GM12878 (cell line): ENCODE measurements at regions not wholly inside any gene's neighbourhood (a gene's known extent, or its start where the extent isn't known, plus 50 kb on each side); places are given as distances from the start of the nearest gene placed in this dataset.

Experiments
- CTCF ChIP-seq, 3 experiments: IDR thresholded peaks in 2 of 3; conservative IDR thresholded peaks in 1 of 3; 2 replicates each; pipeline ENCODE4 v1.5.1; 2011; ENCODE audit warnings: low read depth in 3 of 3, low read length in 3 of 3, mild to moderate bottlenecking in 3 of 3, control low read depth in 2 of 3, moderate library complexity in 2 of 3, inconsistent platforms in 1 of 3, mixed read lengths in 1 of 3; ENCODE audit not compliant: control insufficient read depth in 2 of 3, insufficient read depth in 1 of 3; ENCODE audit errors: extremely low read depth in 1 of 3
- EP300 ChIP-seq, 2 experiments: fragments of 150-350 bp in 1 of 2; IDR thresholded peaks; 2 replicates each; pipeline ENCODE4 v1.6.1; 2011 to 2012; ENCODE audit warnings: low read depth in 2 of 2, low read length in 2 of 2, borderline replicate concordance in 1 of 2, improper control_type of control experiment in 1 of 2, inconsistent platforms in 1 of 2; ENCODE audit not compliant: control insufficient read depth in 1 of 2
- HDGF ChIP-seq: fragments of 450-650 bp; IDR thresholded peaks from 2 replicates; pipeline ENCODE4 v1.6.1; 2016; ENCODE audit warnings: antibody characterized with exemption
- SIX5 ChIP-seq: IDR thresholded peaks from 2 replicates; pipeline ENCODE4 v1.6.1; 2011; ENCODE audit warnings: mild to moderate bottlenecking, low read depth, low read length, moderate library complexity; ENCODE audit not compliant: severe bottlenecking
- ZBTB33 ChIP-seq: fragments of 450-650 bp; IDR thresholded peaks from 2 replicates; pipeline ENCODE4 v1.6.1; 2017; ENCODE audit warnings: mild to moderate bottlenecking

- TF ChIP-seq SIX5 (no peak), CTCF (IDR thresholded peaks at IDR 0.05 in 2 of 3, conservative IDR thresholded peaks at IDR 0.05 in 1 of 3; ENCODE audit: control insufficient read depth in 2 of 3, extremely low read depth in 1 of 3, insufficient read depth in 1 of 3, low read depth in 3 of 3, low read length in 3 of 3) (no peak), EP300 (IDR thresholded peaks at IDR 0.05; ENCODE audit: borderline replicate concordance in 1 of 2, control insufficient read depth in 1 of 2, low read depth in 2 of 2, low read length in 2 of 2) (no peak), ZBTB33 (no peak), HDGF (no peak)
Observed at GRCh38 chr3:191997579-191998268, 536.8 kb downstream of the PYDC2 start.
